ENCODE measurements at regions not wholly inside any gene's neighbourhood (a gene's known extent, or its start where the extent isn't known, plus 50 kb on each side); places are given as distances from the start of the nearest gene placed in this dataset.

DNA sequence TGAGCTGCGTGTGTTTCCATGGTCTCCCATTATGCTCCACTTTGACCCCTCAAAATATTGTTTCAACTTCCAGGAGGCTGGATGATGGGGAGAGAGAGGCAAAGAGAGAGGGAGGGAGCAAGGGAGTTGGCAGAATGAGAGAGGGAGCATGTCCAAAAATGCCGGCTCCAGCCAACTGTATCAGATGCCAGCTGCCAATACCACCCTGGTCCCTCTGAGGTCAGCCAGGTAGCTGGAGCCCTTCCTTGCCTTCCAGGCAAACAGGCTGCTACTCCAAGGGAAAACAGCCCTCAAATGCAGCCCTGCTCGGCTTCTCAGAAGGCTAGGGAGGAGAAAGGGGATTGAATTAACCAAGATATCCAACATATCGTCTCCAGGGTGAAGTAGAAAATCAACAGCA lies 440.0 kb downstream of the TSHZ3 start:
- no peaks in the 10 kb centered on the region for H3K9me3 ChIP-seq
- DNase-seq (ENCODE audit: low spot score in 2 of 2), result no peak
- WGBS, 2 donors, result 89 to 92% methylated on average over 4 of the region's 4 CpGs
- no peak overlapping the region for H3K27ac ChIP-seq
- no peak overlapping the region for H3K4me3 ChIP-seq
- no peaks in the 10 kb centered on the region for H3K27me3 ChIP-seq
- H3K36me3 ChIP-seq, result no peaks in the 10 kb centered on the region
- no peaks in the 10 kb centered on the region for H3K4me1 ChIP-seq
- TF ChIP-seq EP300 (IDR thresholded peaks at IDR 0.05) (no peak), POLR2A (IDR thresholded peaks at IDR 0.05) (no peak)
- TF ChIP-seq, protein P1, sequence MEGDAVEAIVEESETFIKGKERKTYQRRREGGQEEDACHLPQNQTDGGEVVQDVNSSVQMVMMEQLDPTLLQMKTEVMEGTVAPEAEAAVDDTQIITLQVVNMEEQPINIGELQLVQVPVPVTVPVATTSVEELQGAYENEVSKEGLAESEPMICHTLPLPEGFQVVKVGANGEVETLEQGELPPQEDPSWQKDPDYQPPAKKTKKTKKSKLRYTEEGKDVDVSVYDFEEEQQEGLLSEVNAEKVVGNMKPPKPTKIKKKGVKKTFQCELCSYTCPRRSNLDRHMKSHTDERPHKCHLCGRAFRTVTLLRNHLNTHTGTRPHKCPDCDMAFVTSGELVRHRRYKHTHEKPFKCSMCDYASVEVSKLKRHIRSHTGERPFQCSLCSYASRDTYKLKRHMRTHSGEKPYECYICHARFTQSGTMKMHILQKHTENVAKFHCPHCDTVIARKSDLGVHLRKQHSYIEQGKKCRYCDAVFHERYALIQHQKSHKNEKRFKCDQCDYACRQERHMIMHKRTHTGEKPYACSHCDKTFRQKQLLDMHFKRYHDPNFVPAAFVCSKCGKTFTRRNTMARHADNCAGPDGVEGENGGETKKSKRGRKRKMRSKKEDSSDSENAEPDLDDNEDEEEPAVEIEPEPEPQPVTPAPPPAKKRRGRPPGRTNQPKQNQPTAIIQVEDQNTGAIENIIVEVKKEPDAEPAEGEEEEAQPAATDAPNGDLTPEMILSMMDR (IDR thresholded peaks at IDR 0.05), result no peak

DNA sequence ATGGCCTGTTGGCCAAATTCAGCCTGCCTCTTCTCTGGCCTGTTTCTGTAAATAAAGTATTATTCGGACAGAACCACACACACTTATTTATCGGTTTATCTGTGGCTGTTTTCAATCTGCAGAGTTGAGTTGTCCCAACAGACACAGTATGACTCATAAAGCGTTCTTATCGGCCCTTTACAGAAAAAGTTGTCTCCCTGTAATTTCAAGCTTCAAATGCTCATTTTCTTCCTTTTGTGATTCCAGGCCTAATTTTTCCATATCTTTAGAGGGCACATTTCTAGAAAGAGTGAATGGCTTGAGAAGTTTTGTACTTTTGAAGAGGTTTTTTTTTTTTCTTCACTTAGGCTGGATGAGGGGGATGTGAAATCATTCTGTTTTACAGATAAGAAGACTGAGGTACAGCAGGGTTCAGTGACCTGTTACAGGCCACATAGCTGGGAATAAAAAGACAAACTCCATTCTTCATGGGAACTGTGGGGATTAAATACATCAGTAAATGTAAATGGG lies 440.9 kb downstream of the TSHZ3 start:
- DNase-seq (ENCODE audit: low spot score in 2 of 2), result no peak
- WGBS, 2 donors, result 60 to 75% methylated on average over 4 of the region's 4 CpGs
- no peaks in the 10 kb centered on the region for H3K9me3 ChIP-seq
- H3K27ac ChIP-seq, result no peak overlapping the region
- no peak overlapping the region for H3K4me3 ChIP-seq
- no peaks in the 10 kb centered on the region for H3K36me3 ChIP-seq
- TF ChIP-seq EP300 (IDR thresholded peaks at IDR 0.05), result no peak
- no peak for TF ChIP-seq POLR2A (IDR thresholded peaks at IDR 0.05)
- TF ChIP-seq, protein P1 (IDR thresholded peaks at IDR 0.05), result no peak
- H3K4me1 ChIP-seq, result no peaks in the 10 kb centered on the region
- no peaks in the 10 kb centered on the region for H3K27me3 ChIP-seq

DNA sequence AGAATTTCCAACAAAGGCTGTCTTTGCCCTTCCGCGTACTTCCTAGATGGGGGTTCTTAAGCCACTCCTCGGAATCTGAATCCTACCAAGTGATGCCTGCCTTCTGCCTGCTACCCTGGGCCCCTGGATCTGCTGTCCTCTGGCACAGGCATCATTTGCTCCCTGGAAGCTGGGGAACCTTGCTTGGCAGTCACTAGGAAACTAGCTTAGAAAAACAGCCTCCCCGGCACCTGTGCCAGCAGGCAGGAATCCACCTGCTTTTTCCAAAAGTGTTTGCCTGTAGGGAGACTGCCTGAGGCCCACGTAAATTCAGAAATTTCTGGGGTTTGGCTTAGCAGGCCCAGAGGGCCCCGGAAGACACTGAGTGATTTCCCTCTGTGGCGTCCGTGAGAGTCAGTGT lies 442.4 kb downstream of the TSHZ3 start:
- Histone ChIP-seq H3K4me3 (no peak overlapping the region), H3K27me3 (no peaks in the 10 kb centered on the region), H3K9me3 (no peaks in the 10 kb centered on the region), H3K27ac (no peak overlapping the region), H3K4me1 (no peaks in the 10 kb centered on the region), H3K36me3 (no peaks in the 10 kb centered on the region)
- 84 to 90% methylated on average over 8 of the region's 8 CpGs for WGBS, 2 donors
- TF ChIP-seq, protein P1 (IDR thresholded peaks at IDR 0.05), result no peak
- no peak for DNase-seq (ENCODE audit: low spot score in 2 of 2)

DNA sequence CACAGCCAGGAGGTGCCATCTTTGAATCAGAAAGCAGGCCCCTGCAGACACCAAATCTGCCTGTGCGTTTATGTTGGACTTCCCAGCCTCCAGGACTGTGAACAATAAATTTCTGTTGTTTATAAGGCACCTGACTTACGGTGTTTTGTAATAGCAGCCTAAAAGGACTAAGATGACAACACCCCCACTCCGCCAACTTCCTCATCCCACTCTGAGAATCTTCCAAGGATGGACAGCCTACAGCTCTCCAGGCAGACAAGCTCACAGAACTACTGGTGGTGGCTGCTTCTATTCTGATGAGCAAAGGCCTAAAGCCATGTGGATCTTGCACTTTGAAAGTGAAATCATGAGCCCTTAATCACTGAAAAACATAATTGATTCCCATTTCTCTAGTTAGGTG lies 449.2 kb downstream of the TSHZ3 start:
- no peak for DNase-seq (ENCODE audit: low spot score in 2 of 2)
- H3K9me3 ChIP-seq, result no peaks in the 10 kb centered on the region
- H3K27me3 ChIP-seq, result no peaks in the 10 kb centered on the region
- TF ChIP-seq POLR2A (IDR thresholded peaks at IDR 0.05), result no peak
- TF ChIP-seq, protein P1 (IDR thresholded peaks at IDR 0.05), result no peak
- TF ChIP-seq EP300 (IDR thresholded peaks at IDR 0.05), result no peak
- no peaks in the 10 kb centered on the region for H3K36me3 ChIP-seq
- peaks cover 0 to 14% (median 2%) of the 10 kb centered on the region in 4 donors for H3K4me1 ChIP-seq
- no peak overlapping the region for H3K27ac ChIP-seq
- 95% methylated on average over 3 of the region's 3 CpGs for WGBS, 2 donors
- H3K4me3 ChIP-seq, result no peak overlapping the region

GRCh38 chr19:30898353-30899103 lies 450.7 kb downstream of the TSHZ3 start:
- no peaks in the 10 kb centered on the region for H3K27me3 ChIP-seq
- no peak overlapping the region for H3K27ac ChIP-seq
- TF ChIP-seq, protein P1 (IDR thresholded peaks at IDR 0.05), result no peak
- no peak for TF ChIP-seq POLR2A (IDR thresholded peaks at IDR 0.05)
- no peak for TF ChIP-seq EP300 (IDR thresholded peaks at IDR 0.05)
- H3K4me1 ChIP-seq, result peaks cover 0 to 14% (median 2%) of the 10 kb centered on the region in 4 donors
- H3K9me3 ChIP-seq, result no peaks in the 10 kb centered on the region
- no peak overlapping the region for H3K4me3 ChIP-seq
- 72 to 80% methylated on average over 5 of the region's 5 CpGs for WGBS, 2 donors
- H3K36me3 ChIP-seq, result no peaks in the 10 kb centered on the region
- DNase-seq (ENCODE audit: low spot score in 2 of 2), result no peak

Measured in tibial nerve (tissue), 4 donors.